ENCODE measurements at regions not wholly inside any gene's neighbourhood (a gene's known extent, or its start where the extent isn't known, plus 50 kb on each side); places are given as distances from the start of the nearest gene placed in this dataset.

DNA sequence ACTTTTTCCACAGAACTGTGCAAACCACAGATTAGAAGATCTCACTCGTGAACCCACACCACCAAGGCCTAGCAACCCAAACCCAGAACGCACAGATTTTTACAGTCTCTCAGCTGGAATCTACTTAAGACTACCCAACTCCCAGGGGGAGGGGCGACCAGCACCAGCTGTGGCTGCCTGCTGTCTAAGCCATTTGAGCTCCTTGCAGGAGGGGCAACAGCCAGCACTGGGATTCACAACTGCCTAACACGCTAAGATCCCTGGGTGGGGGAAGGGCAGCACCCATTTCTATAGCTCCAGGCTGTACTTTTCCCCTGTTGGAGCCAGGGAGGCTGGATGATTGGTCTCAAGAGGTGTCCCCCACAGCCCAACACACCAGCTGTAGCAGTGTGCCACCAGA, 368.8 kb downstream of the SUCLA2 start:
- TF ChIP-seq, protein P1, sequence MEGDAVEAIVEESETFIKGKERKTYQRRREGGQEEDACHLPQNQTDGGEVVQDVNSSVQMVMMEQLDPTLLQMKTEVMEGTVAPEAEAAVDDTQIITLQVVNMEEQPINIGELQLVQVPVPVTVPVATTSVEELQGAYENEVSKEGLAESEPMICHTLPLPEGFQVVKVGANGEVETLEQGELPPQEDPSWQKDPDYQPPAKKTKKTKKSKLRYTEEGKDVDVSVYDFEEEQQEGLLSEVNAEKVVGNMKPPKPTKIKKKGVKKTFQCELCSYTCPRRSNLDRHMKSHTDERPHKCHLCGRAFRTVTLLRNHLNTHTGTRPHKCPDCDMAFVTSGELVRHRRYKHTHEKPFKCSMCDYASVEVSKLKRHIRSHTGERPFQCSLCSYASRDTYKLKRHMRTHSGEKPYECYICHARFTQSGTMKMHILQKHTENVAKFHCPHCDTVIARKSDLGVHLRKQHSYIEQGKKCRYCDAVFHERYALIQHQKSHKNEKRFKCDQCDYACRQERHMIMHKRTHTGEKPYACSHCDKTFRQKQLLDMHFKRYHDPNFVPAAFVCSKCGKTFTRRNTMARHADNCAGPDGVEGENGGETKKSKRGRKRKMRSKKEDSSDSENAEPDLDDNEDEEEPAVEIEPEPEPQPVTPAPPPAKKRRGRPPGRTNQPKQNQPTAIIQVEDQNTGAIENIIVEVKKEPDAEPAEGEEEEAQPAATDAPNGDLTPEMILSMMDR (CRISPR knock-in tag; IDR thresholded peaks at IDR 0.05) = no peak
- TF ChIP-seq, protein P2, sequence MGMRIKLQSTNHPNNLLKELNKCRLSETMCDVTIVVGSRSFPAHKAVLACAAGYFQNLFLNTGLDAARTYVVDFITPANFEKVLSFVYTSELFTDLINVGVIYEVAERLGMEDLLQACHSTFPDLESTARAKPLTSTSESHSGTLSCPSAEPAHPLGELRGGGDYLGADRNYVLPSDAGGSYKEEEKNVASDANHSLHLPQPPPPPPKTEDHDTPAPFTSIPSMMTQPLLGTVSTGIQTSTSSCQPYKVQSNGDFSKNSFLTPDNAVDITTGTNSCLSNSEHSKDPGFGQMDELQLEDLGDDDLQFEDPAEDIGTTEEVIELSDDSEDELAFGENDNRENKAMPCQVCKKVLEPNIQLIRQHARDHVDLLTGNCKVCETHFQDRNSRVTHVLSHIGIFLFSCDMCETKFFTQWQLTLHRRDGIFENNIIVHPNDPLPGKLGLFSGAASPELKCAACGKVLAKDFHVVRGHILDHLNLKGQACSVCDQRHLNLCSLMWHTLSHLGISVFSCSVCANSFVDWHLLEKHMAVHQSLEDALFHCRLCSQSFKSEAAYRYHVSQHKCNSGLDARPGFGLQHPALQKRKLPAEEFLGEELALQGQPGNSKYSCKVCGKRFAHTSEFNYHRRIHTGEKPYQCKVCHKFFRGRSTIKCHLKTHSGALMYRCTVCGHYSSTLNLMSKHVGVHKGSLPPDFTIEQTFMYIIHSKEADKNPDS (CRISPR knock-in tag; IDR thresholded peaks at IDR 0.05) = no peak
- TF ChIP-seq POLR2A (IDR thresholded peaks at IDR 0.05; ENCODE audit: insufficient read depth in 1 of 2, low read depth in 2 of 2, low read length in 2 of 2) (no peak), DPF2 (CRISPR knock-in tag; IDR thresholded peaks at IDR 0.05; ENCODE audit: borderline replicate concordance, low read depth) (no peak), PHF8 (CRISPR knock-in tag; IDR thresholded peaks at IDR 0.05) (no peak), GABPB1 (CRISPR knock-in tag; IDR thresholded peaks at IDR 0.05) (no peak), ZNF768 (CRISPR knock-in tag; IDR thresholded peaks at IDR 0.05) (no peak), NFYC (CRISPR knock-in tag; IDR thresholded peaks at IDR 0.05) (no peak), FOXM1 (CRISPR knock-in tag; IDR thresholded peaks at IDR 0.05) (no peak), ZNF546 (CRISPR knock-in tag; conservative IDR thresholded peaks at IDR 0.05) (no peak)
- TF ChIP-seq, protein P3, sequence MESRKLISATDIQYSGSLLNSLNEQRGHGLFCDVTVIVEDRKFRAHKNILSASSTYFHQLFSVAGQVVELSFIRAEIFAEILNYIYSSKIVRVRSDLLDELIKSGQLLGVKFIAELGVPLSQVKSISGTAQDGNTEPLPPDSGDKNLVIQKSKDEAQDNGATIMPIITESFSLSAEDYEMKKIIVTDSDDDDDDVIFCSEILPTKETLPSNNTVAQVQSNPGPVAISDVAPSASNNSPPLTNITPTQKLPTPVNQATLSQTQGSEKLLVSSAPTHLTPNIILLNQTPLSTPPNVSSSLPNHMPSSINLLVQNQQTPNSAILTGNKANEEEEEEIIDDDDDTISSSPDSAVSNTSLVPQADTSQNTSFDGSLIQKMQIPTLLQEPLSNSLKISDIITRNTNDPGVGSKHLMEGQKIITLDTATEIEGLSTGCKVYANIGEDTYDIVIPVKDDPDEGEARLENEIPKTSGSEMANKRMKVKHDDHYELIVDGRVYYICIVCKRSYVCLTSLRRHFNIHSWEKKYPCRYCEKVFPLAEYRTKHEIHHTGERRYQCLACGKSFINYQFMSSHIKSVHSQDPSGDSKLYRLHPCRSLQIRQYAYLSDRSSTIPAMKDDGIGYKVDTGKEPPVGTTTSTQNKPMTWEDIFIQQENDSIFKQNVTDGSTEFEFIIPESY (CRISPR knock-in tag; IDR thresholded peaks at IDR 0.05) = no peak

All from HepG2 (cell line).